ENCODE measurements at regions not wholly inside any gene's neighbourhood (a gene's known extent, or its start where the extent isn't known, plus 50 kb on each side); places are given as distances from the start of the nearest gene placed in this dataset.

GRCh38 chr6:170174124-170174770 lies 116.6 kb downstream of the DLL1 start:
- TF ChIP-seq YY1 (IDR thresholded peaks at IDR 0.05; ENCODE audit: insufficient read depth, insufficient read length) = no peak
- no peak for TF ChIP-seq SUZ12 (IDR thresholded peaks at IDR 0.05; ENCODE audit: extremely low read depth, insufficient read depth, insufficient read length)
- no peak for TF ChIP-seq ZNF274 (IDR thresholded peaks at IDR 0.05; ENCODE audit: low read depth, low read length)

Measured in NT2/D1 (cell line).